ENCODE measurements at regions not wholly inside any gene's neighbourhood (a gene's known extent, or its start where the extent isn't known, plus 50 kb on each side); places are given as distances from the start of the nearest gene placed in this dataset.

DNA sequence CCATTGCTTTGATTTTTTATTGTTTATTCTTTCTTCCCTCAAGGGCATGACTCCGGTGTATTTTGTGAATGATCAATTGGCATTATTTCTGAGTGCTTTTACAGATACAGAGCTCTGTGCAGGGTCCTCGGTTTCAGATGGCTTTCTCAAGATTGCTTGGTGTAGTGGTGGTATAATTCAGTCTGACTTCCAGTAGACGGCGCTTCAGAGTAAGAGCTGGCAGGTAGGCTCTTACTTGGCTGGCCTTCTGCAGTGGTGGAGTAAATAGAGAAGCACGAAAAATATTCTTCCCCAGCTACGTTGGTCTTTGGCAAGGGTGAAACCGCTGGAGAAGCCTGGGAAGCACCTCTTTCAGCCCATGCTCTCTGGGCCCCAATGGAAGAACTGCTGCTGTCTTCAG is 723.0 kb upstream of the BCHE start:
- TF ChIP-seq POLR2A (IDR thresholded peaks at IDR 0.05), result no peak
- TF ChIP-seq, protein P1, sequence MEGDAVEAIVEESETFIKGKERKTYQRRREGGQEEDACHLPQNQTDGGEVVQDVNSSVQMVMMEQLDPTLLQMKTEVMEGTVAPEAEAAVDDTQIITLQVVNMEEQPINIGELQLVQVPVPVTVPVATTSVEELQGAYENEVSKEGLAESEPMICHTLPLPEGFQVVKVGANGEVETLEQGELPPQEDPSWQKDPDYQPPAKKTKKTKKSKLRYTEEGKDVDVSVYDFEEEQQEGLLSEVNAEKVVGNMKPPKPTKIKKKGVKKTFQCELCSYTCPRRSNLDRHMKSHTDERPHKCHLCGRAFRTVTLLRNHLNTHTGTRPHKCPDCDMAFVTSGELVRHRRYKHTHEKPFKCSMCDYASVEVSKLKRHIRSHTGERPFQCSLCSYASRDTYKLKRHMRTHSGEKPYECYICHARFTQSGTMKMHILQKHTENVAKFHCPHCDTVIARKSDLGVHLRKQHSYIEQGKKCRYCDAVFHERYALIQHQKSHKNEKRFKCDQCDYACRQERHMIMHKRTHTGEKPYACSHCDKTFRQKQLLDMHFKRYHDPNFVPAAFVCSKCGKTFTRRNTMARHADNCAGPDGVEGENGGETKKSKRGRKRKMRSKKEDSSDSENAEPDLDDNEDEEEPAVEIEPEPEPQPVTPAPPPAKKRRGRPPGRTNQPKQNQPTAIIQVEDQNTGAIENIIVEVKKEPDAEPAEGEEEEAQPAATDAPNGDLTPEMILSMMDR (IDR thresholded peaks at IDR 0.05), result no peak
- TF ChIP-seq POLR2AphosphoS5 (IDR thresholded peaks at IDR 0.05), result no peak

Data from prostate gland (tissue), 2 donors.